HepG2 (cell line): ENCODE measurements at regions not wholly inside any gene's neighbourhood (a gene's known extent, or its start where the extent isn't known, plus 50 kb on each side); places are given as distances from the start of the nearest gene placed in this dataset.

ENCODE experiments used
- ADNP ChIP-seq: sonication (generic); formaldehyde crosslinking; IDR thresholded peaks from 2 replicates; pipeline ENCODE4 v1.4.0; 2020; ENCODE audit warnings: missing genetic modification reagents
- BCL6 ChIP-seq: IDR thresholded peaks from 2 replicates; pipeline ENCODE4 v1.6.1; 2016; ENCODE audit warnings: missing genetic modification reagents, missing compliant biosample characterization
- CCAR2 ChIP-seq: fragments of 200-400 bp; formaldehyde crosslinking; optimal IDR thresholded peaks from 2 replicates; pipeline ENCODE3; 2018; ENCODE audit warnings: low read depth, mild to moderate bottlenecking, low read length, moderate library complexity
- MIXL1 ChIP-seq: IDR thresholded peaks from 2 replicates; pipeline ENCODE4 v1.6.1; 2016
- MYC ChIP-seq: sonication (generic); formaldehyde crosslinking; IDR thresholded peaks from 2 replicates; pipeline ENCODE4 v1.9.0; 2021; ENCODE audit warnings: missing genetic modification reagents, borderline replicate concordance
- POLR2AphosphoS5 ChIP-seq: IDR thresholded peaks from 2 replicates; pipeline ENCODE4 v1.6.1; 2012; ENCODE audit warnings: low read depth, low read length
- RARA ChIP-seq: IDR thresholded peaks from 2 replicates; pipeline ENCODE4 v1.6.1; 2016; ENCODE audit warnings: missing genetic modification reagents, missing compliant biosample characterization
- SOX13 ChIP-seq, 3 experiments: fragments of 450-650 bp in 1 of 3; sonication (generic) in 1 of 3; formaldehyde crosslinking in 1 of 3; IDR thresholded peaks in 2 of 3; conservative IDR thresholded peaks in 1 of 3; 2 replicates each; pipeline versions ENCODE4 v1.5.0 to v1.6.1; 2016 to 2020; ENCODE audit warnings: antibody characterized with exemption in 1 of 3, mild to moderate bottlenecking in 1 of 3, missing compliant biosample characterization in 1 of 3, missing genetic modification reagents in 1 of 3, moderate library complexity in 1 of 3
- SPEN ChIP-seq: sonication (generic); formaldehyde crosslinking; IDR thresholded peaks from 2 replicates; pipeline ENCODE4 v1.5.1; 2020; ENCODE audit warnings: low read depth, mild to moderate bottlenecking, missing genetic modification reagents
- TAF1 ChIP-seq: sonication (generic); formaldehyde crosslinking; IDR thresholded peaks from 2 replicates; pipeline ENCODE4 v1.4.0; 2020; ENCODE audit warnings: missing genetic modification reagents
- THAP11 ChIP-seq: IDR thresholded peaks from 2 replicates; pipeline ENCODE4 v1.6.1; 2016; ENCODE audit warnings: missing biosample characterization, missing genetic modification reagents
- ZC3H13 ChIP-seq: sonication (generic); formaldehyde crosslinking; IDR thresholded peaks from 2 replicates; pipeline ENCODE4 v1.8.1; 2023; ENCODE audit warnings: mild to moderate bottlenecking, missing genetic modification reagents, moderate library complexity
- ZFP36 ChIP-seq: fragments of 150-350 bp; IDR thresholded peaks from 2 replicates; pipeline ENCODE4 v1.6.1; 2018; ENCODE audit warnings: borderline replicate concordance, low read length, low read depth; ENCODE audit not compliant: partially characterized antibody
- ZFP36L1 ChIP-seq: sonication (generic); formaldehyde crosslinking; IDR thresholded peaks from 2 replicates; pipeline ENCODE4 v1.8.0; 2022; ENCODE audit warnings: mild to moderate bottlenecking, missing genetic modification reagents, moderate library complexity
- ZMYM2 ChIP-seq: sonication (generic); formaldehyde crosslinking; IDR thresholded peaks from 2 replicates; pipeline ENCODE4 v1.8.0; 2022; ENCODE audit warnings: mild to moderate bottlenecking, missing genetic modification reagents
- ZNF20 ChIP-seq: sonication (generic); formaldehyde crosslinking; IDR thresholded peaks from 2 replicates; pipeline ENCODE4 v1.4.0; 2020; ENCODE audit warnings: mild to moderate bottlenecking, moderate library complexity, missing genetic modification reagents
- ZNF7 ChIP-seq: IDR thresholded peaks from 2 replicates; pipeline ENCODE4 v1.6.1; 2016; ENCODE audit warnings: missing biosample characterization, missing genetic modification reagents
- TF ChIP-seq, protein P1 (sequence below): IDR thresholded peaks from 2 replicates; pipeline ENCODE4 v1.6.1; 2012; ENCODE audit warnings: low read depth, low read length, improper control_type of control experiment
- TF ChIP-seq, protein P2 (sequence below): sonication (generic); formaldehyde crosslinking; IDR thresholded peaks from 2 replicates; pipeline ENCODE4 v1.8.1; 2023; ENCODE audit warnings: mild to moderate bottlenecking, missing genetic modification reagents
- TF ChIP-seq, protein P3 (sequence below): IDR thresholded peaks from 2 replicates; pipeline ENCODE4 v1.6.1; 2016; ENCODE audit warnings: missing compliant biosample characterization, missing genetic modification reagents, borderline replicate concordance
- TF ChIP-seq, protein P4 (sequence below), 2 experiments: sonication (generic) in 1 of 2; formaldehyde crosslinking in 1 of 2; IDR thresholded peaks; 2 replicates each; pipeline versions ENCODE4 v1.4.0 to v1.6.1; 2018 to 2020; ENCODE audit warnings: missing genetic modification reagents in 2 of 2, borderline replicate concordance in 1 of 2, low read depth in 1 of 2, mild to moderate bottlenecking in 1 of 2, missing biosample characterization in 1 of 2
- TF ChIP-seq, protein P5 (sequence below): sonication (generic); formaldehyde crosslinking; IDR thresholded peaks from 2 replicates; pipeline ENCODE4 v1.5.0; 2020; ENCODE audit warnings: missing genetic modification reagents

DNA sequence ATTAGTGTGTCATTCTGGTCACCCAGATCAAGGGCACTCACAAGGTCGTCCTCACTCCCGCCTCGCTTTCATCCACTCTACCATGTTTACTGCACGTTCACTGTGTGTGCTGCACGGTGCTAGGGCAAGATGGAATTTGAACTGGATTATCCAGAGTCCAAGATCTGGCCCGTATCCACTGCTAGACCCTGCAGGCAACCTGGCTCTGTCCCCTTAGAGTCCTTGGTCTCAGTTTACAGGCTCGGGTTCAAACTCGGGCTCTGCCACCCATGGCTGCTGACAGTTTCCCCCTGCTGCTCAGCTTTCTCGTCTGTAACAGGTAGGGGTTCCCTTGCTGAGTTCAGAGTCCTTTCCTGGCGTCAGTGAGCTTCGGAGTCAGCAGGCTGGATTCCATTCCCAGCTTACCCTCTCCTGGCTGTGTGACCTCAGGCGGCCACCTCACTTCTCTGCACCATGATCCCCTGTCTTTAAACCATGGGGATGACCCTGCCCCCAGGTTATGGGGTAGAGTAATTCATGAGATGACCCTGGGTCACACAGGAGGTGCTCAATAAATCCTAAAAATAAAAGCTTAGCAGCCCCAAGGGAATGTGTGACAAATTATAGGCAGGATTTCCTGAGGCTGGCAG is 79.6 kb upstream of the SLC6A6 start (continued):
- TF ChIP-seq, protein P1, sequence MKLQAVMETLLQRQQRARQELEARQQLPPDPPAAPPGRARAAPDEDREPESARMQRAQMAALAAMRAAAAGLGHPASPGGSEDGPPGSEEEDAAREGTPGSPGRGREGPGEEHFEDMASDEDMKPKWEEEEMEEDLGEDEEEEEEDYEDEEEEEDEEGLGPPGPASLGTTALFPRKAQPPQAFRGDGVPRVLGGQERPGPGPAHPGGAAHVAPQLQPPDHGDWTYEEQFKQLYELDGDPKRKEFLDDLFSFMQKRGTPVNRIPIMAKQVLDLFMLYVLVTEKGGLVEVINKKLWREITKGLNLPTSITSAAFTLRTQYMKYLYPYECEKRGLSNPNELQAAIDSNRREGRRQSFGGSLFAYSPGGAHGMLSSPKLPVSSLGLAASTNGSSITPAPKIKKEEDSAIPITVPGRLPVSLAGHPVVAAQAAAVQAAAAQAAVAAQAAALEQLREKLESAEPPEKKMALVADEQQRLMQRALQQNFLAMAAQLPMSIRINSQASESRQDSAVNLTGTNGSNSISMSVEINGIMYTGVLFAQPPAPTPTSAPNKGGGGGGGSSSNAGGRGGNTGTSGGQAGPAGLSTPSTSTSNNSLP, result peak; percentile 21; the same call in 1 of the 2 replicates
- TF ChIP-seq MIXL1 (CRISPR knock-in tag) (peak; percentile 70; the same call in 1 of the 2 replicates), ZC3H13 (no peak), POLR2AphosphoS5 (peak; percentile 41), RARA (CRISPR knock-in tag) (peak; percentile 73), CCAR2 (no peak), ZFP36L1 (CRISPR knock-in tag) (no peak), ZNF7 (CRISPR knock-in tag) (no peak), TAF1 (CRISPR knock-in tag) (no peak), ZFP36 (no peak), THAP11 (peak; percentile 63; the same call in 1 of the 2 replicates), MYC (CRISPR knock-in tag) (no peak), ADNP (peak; percentile 39; the same call in 1 of the 2 replicates), BCL6 (CRISPR knock-in tag) (no peak), SPEN (CRISPR knock-in tag) (peak; percentile 74; the same call in 1 of the 2 replicates), SOX13 (IDR thresholded peaks at IDR 0.05) (no peak), SOX13 (CRISPR knock-in tag; conservative IDR thresholded peaks at IDR 0.05 in 1 of 2, IDR thresholded peaks at IDR 0.05 in 1 of 2) (peak in 1 of 2 experiments; percentile 40; a peak in 1 of 4 replicates), ZNF20 (CRISPR knock-in tag) (no peak), ZMYM2 (no peak)
- TF ChIP-seq, protein P2, sequence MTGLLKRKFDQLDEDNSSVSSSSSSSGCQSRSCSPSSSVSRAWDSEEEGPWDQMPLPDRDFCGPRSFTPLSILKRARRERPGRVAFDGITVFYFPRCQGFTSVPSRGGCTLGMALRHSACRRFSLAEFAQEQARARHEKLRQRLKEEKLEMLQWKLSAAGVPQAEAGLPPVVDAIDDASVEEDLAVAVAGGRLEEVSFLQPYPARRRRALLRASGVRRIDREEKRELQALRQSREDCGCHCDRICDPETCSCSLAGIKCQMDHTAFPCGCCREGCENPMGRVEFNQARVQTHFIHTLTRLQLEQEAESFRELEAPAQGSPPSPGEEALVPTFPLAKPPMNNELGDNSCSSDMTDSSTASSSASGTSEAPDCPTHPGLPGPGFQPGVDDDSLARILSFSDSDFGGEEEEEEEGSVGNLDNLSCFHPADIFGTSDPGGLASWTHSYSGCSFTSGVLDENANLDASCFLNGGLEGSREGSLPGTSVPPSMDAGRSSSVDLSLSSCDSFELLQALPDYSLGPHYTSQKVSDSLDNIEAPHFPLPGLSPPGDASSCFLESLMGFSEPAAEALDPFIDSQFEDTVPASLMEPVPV (CRISPR knock-in tag), result no peak
- TF ChIP-seq, protein P3, sequence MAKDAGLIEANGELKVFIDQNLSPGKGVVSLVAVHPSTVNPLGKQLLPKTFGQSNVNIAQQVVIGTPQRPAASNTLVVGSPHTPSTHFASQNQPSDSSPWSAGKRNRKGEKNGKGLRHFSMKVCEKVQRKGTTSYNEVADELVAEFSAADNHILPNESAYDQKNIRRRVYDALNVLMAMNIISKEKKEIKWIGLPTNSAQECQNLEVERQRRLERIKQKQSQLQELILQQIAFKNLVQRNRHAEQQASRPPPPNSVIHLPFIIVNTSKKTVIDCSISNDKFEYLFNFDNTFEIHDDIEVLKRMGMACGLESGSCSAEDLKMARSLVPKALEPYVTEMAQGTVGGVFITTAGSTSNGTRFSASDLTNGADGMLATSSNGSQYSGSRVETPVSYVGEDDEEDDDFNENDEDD (CRISPR knock-in tag), result 0 out of 2 replicates have a peak, but pooled peaks have one; percentile 25
- TF ChIP-seq, protein P4, sequence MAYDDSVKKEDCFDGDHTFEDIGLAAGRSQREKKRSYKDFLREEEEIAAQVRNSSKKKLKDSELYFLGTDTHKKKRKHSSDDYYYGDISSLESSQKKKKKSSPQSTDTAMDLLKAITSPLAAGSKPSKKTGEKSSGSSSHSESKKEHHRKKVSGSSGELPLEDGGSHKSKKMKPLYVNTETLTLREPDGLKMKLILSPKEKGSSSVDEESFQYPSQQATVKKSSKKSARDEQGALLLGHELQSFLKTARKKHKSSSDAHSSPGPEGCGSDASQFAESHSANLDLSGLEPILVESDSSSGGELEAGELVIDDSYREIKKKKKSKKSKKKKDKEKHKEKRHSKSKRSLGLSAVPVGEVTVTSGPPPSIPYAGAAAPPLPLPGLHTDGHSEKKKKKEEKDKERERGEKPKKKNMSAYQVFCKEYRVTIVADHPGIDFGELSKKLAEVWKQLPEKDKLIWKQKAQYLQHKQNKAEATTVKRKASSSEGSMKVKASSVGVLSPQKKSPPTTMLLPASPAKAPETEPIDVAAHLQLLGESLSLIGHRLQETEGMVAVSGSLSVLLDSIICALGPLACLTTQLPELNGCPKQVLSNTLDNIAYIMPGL (CRISPR knock-in tag; IDR thresholded peaks at IDR 0.05; ENCODE audit: borderline replicate concordance in 1 of 2, low read depth in 1 of 2), result no peak
- TF ChIP-seq, protein P5, sequence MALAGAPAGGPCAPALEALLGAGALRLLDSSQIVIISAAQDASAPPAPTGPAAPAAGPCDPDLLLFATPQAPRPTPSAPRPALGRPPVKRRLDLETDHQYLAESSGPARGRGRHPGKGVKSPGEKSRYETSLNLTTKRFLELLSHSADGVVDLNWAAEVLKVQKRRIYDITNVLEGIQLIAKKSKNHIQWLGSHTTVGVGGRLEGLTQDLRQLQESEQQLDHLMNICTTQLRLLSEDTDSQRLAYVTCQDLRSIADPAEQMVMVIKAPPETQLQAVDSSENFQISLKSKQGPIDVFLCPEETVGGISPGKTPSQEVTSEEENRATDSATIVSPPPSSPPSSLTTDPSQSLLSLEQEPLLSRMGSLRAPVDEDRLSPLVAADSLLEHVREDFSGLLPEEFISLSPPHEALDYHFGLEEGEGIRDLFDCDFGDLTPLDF, result no peak
